Endometrium (tissue), 2 donors: ENCODE measurements at regions not wholly inside any gene's neighbourhood (a gene's known extent, or its start where the extent isn't known, plus 50 kb on each side); places are given as distances from the start of the nearest gene placed in this dataset.

Source experiments
- FAIRE-seq: peaks from 2 replicates; lab custom pipeline; 2012; peaks lifted over from hg19 to GRCh38; lab: Jason Lieb, UNC
- donor health status: control.
- donor health status: control.

- FAIRE-seq = no peak
Observed at GRCh38 chr12:60144395-60144794, 548.6 kb downstream of the SLC16A7 start.

DNA sequence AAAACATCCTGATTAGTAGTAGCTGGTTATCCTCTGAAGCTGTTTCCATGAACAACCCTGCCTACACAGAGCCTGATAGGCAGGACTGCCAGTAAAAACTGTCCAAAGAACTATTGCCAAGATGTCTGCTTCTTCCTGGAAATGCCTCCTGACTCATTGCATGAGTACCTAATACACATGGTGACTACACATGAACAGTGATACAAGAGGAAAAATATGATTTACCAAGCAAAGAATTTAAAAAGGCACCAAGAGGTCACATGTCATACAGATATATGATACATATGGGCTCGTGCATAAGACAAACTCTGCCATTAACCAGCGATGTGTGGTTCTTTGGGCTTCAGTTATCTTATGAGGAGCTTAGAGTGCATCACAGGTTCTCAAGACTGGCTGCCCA is 552.3 kb downstream of the SLC16A7 start:
- FAIRE-seq = no peak

DNA sequence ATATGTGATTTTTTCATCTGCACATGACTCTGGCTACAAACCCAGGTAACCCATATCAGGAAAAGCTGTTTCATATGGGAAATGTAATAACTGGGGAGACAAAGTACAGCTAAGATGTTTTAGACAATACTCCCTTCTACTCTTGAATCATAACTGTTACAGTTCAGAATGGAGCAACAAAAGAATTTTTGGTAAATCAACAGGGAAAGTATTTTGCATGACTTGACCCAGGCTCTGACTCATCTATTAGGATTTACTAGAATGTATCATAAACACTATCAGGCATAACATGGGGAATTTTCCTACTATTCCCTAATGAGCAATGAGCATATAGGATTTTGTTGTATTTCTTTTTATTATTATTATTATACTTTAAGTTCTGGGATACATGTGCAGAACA is 553.0 kb downstream of the SLC16A7 start:
- FAIRE-seq = no peak

- no peak for FAIRE-seq
Observed at GRCh38 chr12:60152756-60153155, 556.9 kb downstream of the SLC16A7 start.

- FAIRE-seq = no peak
Observed at GRCh38 chr12:60159761-60160160, 563.9 kb downstream of the SLC16A7 start.

DNA sequence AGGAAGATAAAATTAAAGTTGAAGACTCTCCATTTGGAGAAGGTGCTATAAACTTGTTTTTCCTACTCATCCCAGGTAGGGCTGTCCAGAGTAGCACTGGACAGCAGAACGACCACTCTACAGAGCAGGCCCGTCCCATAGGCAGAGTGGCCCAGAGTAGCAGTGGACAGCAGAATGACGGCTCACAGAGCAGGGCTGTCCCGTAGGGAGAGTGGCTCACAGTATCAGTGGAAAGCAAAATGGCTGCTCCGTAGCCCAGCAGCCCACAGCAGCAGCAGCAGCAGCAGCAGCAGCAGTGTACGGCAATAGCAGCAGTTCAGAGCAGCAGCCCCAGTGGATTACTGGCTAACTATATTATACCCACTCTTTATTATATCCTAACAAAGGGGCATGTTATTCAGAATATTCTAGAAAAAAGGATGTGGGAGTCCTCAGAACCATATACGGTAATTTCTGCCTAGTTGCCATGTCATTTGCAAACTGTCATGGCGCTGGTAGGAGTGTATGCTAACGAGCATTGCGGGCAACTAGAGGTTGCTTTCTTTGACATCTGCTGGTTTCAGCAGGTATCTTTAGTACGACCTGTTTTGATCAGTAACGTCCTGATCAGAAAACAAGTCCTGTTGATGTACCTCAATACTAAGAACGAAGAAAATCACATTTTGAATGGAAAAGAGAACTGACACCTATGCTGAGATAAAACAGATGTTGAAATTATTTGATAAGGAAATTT is 567.3 kb downstream of the SLC16A7 start:
- FAIRE-seq = no peak

- FAIRE-seq = no peak
Observed at GRCh38 chr12:60165781-60166180, 570.0 kb downstream of the SLC16A7 start.

DNA sequence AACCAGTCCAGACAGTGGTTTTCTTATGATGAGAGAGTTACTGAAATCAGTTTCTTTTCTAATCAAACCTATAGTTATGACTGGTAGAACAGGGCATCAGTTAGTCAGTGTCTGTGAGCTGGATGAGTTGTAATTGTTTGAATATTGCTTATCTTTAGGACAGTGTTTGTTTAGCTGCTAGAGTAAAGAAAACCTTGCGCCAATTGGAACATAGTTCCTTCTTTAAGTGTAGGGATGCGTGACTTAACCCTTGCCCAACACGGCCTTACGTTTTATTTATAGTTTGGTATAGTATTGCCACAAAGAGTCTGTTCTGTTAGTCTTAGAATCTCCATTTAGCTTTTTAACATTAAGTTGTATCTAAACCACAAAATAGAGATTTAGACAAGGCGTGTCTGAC is 572.6 kb downstream of the SLC16A7 start:
- FAIRE-seq = no peak

DNA sequence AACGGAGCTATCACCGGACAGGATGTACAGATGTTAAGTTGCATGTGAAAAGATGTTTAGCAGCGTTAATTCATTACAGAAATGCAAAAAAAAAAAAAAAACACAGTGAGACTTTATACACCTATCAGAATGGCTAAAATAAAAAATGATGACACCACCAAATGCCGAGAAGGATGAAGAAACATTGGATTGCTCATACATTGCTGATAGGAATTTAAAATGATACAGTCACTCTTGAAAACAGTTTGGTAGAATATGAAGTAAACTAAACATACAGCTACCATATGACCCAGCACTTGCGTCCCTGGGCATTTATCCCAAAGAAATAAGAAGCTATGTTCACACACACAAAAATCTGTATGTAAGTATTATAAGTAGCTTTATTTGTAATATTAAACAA is 574.1 kb downstream of the SLC16A7 start:
- FAIRE-seq = no peak

DNA sequence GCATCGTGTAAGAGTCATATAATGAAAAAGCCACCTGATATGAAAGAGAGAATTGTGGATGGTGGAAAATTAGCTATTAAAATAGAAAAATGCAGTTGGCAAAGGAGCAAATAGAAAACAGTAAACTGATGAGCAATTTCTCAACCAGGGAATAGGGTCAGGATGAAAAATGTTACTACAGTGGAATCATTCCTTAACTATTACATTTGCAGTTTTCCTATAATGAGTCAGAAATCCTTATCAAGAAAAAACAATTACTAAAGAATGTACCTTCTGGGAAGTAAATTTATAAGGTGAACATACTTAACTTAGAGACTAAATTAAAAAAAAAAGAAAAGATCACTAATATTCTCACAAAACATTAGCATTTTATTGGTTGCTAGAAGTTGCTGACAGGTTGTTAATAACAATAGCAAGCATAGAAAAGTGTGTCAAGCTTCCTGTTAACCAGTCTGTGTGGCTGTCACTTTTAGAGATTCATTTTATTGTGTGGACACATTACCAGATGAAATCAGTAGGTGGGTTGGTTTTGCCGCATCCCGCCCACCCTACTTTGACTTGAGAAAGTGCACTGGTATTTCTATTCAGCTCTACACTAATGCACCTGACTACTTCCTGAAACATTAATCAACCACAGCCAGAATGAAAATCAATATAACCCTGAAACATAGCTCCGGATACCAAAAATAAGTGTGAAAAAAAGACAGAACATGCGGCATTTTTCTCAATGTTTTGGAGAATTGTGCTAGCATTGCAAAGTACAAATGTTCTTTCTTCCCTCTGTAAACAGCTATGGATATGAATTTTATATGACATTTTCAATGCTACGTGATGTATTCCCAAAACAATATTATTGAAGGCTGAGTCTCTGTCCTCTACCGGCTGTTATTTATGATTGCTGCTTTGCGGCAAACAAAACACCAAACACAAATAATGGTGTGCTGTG is 576.7 kb downstream of the SLC16A7 start:
- FAIRE-seq = no peak

GRCh38 chr12:60173224-60174170 is 577.7 kb downstream of the SLC16A7 start:
- no peak for FAIRE-seq

- FAIRE-seq = no peak
Observed at GRCh38 chr12:60174476-60174875, 578.6 kb downstream of the SLC16A7 start.

DNA sequence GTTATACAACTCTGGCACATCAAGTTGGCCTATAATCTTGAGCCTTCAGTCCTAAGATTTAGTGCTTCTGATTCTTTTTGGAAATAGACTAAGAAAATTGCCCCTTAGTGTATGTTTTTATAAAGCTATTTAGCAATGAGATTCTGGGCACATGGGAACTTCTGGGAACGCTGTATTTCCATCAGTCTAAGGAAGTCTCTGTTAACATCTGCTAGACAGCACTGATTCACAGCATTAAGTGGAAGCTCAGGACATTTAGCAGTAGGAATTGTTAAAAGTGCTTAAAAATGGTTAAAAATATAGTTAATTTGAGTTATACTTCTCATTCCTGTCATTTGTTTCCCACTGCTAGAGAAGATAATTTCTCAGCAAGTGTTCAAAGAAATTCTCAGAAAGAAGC is 579.1 kb downstream of the SLC16A7 start:
- no peak for FAIRE-seq

DNA sequence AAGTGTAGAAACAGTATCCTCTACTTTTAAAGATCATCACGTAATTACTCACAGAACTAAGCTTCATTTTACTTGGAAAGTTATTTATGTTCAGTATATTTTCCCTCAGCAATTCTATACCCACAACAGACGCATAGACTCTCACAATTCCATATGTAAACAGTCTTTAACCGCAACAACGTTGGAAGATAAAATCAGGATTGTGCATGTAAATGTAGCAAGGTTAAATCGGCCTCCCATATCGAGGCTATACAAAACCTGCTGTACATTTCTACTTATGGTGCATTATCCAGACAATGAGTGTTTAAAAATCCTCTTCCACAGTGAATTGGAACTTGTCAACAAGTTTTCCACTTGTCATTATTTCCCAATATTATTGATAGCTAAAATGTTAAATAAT is 581.1 kb downstream of the SLC16A7 start:
- FAIRE-seq = no peak

- FAIRE-seq = no peak
Observed at GRCh38 chr12:60180298-60180697, 584.5 kb downstream of the SLC16A7 start.

- no peak for FAIRE-seq
Observed at GRCh38 chr12:60182354-60182753, 586.5 kb downstream of the SLC16A7 start.

DNA sequence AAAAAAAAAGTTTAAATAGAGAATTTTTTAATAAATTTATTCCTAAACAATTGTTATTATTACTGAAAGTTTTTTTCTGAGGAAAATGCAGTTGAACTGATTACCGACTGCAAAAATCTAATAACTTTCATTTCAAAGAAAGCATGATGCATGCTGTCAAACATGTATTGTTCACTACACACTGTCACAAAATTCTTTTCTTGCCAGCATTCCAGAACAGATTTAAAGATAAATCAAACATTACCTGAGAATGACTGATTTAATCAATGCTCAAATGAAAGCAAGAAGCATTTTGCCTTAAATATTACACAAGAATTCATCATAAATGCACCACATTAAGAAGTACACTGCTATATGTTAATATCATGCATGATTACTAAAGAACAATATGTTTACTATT is 588.3 kb downstream of the SLC16A7 start:
- no peak for FAIRE-seq

DNA sequence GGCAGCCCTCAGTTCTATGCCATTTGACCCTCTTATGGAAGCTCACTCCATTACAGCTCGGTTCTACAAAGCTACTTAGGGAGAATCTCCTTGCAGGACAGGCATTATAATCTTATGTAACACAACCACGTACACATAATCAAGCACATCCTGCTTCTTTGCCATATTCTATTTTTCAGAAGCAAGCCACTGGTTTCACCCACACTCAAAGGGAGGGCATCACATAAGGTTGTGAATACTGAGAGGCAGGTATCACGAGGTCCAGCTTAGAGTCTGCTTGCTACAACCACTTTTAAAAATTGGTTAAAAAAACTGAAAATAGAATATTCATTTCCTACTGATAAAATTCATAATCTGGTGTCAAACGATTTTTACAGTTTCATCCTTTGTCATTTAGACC is 589.2 kb downstream of the SLC16A7 start:
- no peak for FAIRE-seq

DNA sequence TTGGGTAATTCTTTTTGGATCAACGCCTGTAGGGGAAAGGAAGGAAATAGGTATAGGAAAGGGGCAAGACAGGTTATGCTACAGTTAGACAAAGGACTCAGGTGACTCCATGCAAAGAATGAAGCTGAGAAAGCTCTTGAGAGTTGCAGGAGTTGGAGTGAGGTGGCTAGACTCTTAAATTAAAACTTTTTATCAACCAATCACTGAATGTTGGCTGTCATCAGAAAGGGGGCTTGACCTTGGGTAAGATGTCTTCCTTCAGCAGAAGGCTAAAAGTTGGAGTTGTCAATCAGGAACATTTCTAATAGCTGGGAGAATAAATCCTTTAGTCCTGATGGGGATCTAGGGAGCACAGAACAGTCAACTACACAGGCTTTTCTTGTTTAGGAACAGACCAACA is 595.4 kb downstream of the SLC16A7 start:
- no peak for FAIRE-seq

DNA sequence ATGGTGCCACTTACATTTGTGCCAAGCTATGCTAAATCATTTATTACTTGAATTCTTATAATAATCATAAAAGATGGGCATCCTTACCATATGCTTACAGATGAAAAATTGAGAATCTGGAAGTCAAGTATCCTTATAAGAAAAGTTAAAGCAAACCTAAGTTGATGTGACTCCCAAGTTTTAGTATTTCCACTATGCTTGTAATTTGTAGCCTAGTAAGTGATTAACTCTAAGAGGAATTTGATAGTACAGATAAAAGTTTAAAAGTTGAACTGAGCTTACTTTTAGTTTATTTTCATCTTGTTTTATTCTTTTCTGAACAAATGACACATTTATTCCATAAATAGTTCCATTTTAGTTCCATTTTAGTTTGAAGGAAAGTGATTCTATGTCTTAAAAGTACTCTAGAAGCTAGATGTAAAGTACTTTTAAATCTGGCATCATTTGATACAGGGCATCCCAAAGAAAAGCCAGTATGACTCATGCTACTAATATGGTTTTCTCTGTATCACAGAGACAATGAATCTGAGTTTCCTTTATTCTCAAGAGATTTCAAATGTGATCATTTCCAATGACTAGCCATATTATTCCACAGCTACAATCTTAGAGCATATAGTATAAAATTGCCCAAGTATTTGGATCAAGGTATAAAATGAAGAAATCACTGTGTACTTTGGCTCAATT is 596.0 kb downstream of the SLC16A7 start:
- no peak for FAIRE-seq

DNA sequence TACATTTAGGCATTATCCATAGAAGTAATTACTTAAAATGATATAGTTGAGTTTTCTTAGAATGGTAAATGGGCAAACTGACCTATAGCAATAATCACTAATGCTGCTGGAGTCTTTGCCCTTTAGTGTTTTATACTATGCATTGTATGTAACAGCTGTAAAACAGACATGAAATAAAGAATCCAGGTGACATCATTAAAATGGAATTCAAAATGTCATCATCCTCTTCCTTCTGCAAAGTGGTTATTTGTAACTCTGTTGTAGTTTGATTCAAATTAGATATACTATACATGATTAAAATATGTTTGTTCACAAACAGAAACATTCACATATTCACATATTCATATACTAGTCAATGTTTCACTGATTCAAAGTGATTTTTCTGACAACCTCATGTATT is 598.8 kb downstream of the SLC16A7 start:
- no peak for FAIRE-seq

DNA sequence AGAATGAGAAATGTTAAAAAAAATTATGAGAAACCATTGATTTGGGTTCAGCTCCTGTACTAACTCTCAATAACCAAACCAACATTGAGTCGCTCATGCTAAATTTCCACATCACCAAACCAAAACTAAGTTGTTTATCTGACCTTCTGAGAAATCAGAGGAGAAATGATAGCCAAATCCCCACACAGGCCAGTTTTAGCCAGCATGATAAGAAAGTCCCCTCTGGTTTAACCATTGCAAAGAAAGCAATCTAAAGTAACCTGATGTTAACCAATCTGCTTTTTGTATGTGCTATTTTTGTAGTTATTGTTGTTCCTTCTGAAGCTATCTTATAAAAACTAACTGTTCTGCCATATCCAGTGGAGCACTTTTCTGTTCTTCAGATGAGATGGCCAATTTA is 599.7 kb downstream of the SLC16A7 start:
- FAIRE-seq = no peak
